Upper lobe of left lung (tissue), 4 donors: ENCODE measurements at regions not wholly inside any gene's neighbourhood (a gene's known extent, or its start where the extent isn't known, plus 50 kb on each side); places are given as distances from the start of the nearest gene placed in this dataset.
"Not testable (repeated sequence)": the region's sequence is repeated elsewhere in the genome, so short reads cannot be mapped to it uniquely, and the experiment has no call there.

Experiments
- CTCF ChIP-seq, 6 experiments: fragments of 450-650 bp in 4 of 6; fragments of 200-600 bp in 2 of 6; sonication (generic) in 2 of 6; IDR thresholded peaks; one replicate each; pipeline ENCODE4 v1.5.1; 2016 to 2019; ENCODE audit warnings: antibody characterized with exemption in 6 of 6
- EP300 ChIP-seq, 4 donors: sonication (generic); formaldehyde crosslinking; IDR thresholded peaks; one replicate each; pipeline ENCODE4 v1.5.1; 2017; ENCODE audit warnings: antibody characterized with exemption in 4 of 4, control low read depth in 2 of 4
- POLR2A ChIP-seq, 4 donors: fragments of 450-650 bp; IDR thresholded peaks; one replicate each; pipeline ENCODE4 v1.5.1; 2016 to 2017; ENCODE audit warnings: antibody characterized with exemption in 4 of 4, mild to moderate bottlenecking in 2 of 4
- POLR2AphosphoS5 ChIP-seq, 2 donors: sonication (generic); formaldehyde crosslinking; IDR thresholded peaks; one replicate each; pipeline ENCODE4 v1.5.1; 2017; ENCODE audit warnings: antibody characterized with exemption in 2 of 2

GRCh38 chr5:36426070-36426469, 124.4 kb upstream of the RANBP3L start:
- not testable (repeated sequence) for TF ChIP-seq POLR2AphosphoS5, EP300, CTCF, POLR2A (IDR thresholded peaks at IDR 0.05)
